SK-N-SH treated with all-trans-retinoic acid at 6 μM for 48 hours (cell line): ENCODE measurements at regions not wholly inside any gene's neighbourhood (a gene's known extent, or its start where the extent isn't known, plus 50 kb on each side); places are given as distances from the start of the nearest gene placed in this dataset.

Source experiments
- ATAC-seq: fragments of 200-7000 bp; cut with Tn5 transposase; 3 replicates; pipeline ENCODE4 v1.9.1; 2020; ENCODE audit warnings: mild to moderate bottlenecking, moderate library complexity
- ARNTL ChIP-seq: fragments of 450-650 bp; formaldehyde crosslinking; IDR thresholded peaks from 2 replicates; pipeline ENCODE4 v1.5.0; 2020; ENCODE audit warnings: low read depth, mild to moderate bottlenecking, moderate library complexity, borderline replicate concordance
- BACH2 ChIP-seq: fragments of 250-450 bp; sonication (Bioruptor Pico); IDR thresholded peaks from 2 replicates; pipeline ENCODE4 v1.9.0; 2021; ENCODE audit warnings: mild to moderate bottlenecking, borderline replicate concordance
- GLIS3 ChIP-seq: fragments of 250-450 bp; sonication (Bioruptor Pico); IDR thresholded peaks from 2 replicates; pipeline ENCODE4 v1.5.0; 2020; ENCODE audit warnings: mild to moderate bottlenecking, moderate library complexity
- ISL1 ChIP-seq: fragments of 250-450 bp; sonication (Bioruptor Pico); IDR thresholded peaks from 2 replicates; pipeline ENCODE4 v2.1.2; 2022; ENCODE audit warnings: mild to moderate bottlenecking, moderate library complexity
- OSR1 ChIP-seq: fragments of 250-450 bp; sonication (Bioruptor Pico); IDR thresholded peaks from 2 replicates; pipeline ENCODE4 v1.8.0; 2022; ENCODE audit warnings: moderate library complexity, mild to moderate bottlenecking, inconsistent platforms
- RARB ChIP-seq: fragments of 250-450 bp; sonication (Bioruptor Pico); IDR thresholded peaks from 2 replicates; pipeline ENCODE4 v1.8.0; 2021; ENCODE audit warnings: mild to moderate bottlenecking, moderate library complexity
- TCF4 ChIP-seq: fragments of 250-450 bp; sonication (Bioruptor Pico); IDR thresholded peaks from 2 replicates; pipeline ENCODE4 v1.8.0; 2021; ENCODE audit warnings: mild to moderate bottlenecking, moderate library complexity, borderline replicate concordance
- TOX ChIP-seq: fragments of 250-450 bp; sonication (Bioruptor Pico); IDR thresholded peaks from 2 replicates; pipeline ENCODE4 v1.8.0; 2021; ENCODE audit warnings: mild to moderate bottlenecking, moderate library complexity, borderline replicate concordance
- ZC3H10 ChIP-seq: fragments of 250-450 bp; sonication (Bioruptor Pico); IDR thresholded peaks from 2 replicates; pipeline ENCODE4 v1.5.1; 2021; ENCODE audit warnings: mild to moderate bottlenecking, moderate library complexity
- ZFP3 ChIP-seq: fragments of 250-450 bp; sonication (Bioruptor Pico); IDR thresholded peaks from 2 replicates; pipeline ENCODE4 v1.5.0; 2020; ENCODE audit warnings: mild to moderate bottlenecking, moderate library complexity
- ZFP30 ChIP-seq: fragments of 450-650 bp; formaldehyde crosslinking; IDR thresholded peaks from 2 replicates; pipeline ENCODE4 v1.5.0; 2022; ENCODE audit warnings: mild to moderate bottlenecking, moderate library complexity
- ZNF565 ChIP-seq: fragments of 450-650 bp; formaldehyde crosslinking; conservative IDR thresholded peaks from 2 replicates; pipeline ENCODE4 v1.5.0; 2020; ENCODE audit warnings: low read depth, mild to moderate bottlenecking, moderate library complexity
- ZNF70 ChIP-seq: fragments of 450-650 bp; formaldehyde crosslinking; IDR thresholded peaks from 2 replicates; pipeline ENCODE4 v1.5.0; 2020; ENCODE audit warnings: mild to moderate bottlenecking, moderate library complexity
- TF ChIP-seq, protein P1 (sequence below): fragments of 250-450 bp; sonication (Bioruptor Pico); IDR thresholded peaks from 2 replicates; pipeline ENCODE4 v1.8.0; 2021; ENCODE audit warnings: low read depth, mild to moderate bottlenecking, moderate library complexity, borderline replicate concordance
- TF ChIP-seq, protein P2 (sequence below): fragments of 250-450 bp; sonication (Bioruptor Pico); IDR thresholded peaks from 2 replicates; pipeline ENCODE4 v1.5.0; 2020; ENCODE audit warnings: mild to moderate bottlenecking, moderate library complexity
- TF ChIP-seq, protein P3 (sequence below): fragments of 250-450 bp; sonication (Bioruptor Pico); IDR thresholded peaks from 2 replicates; pipeline ENCODE4 v1.5.1; 2020; ENCODE audit warnings: low read depth, mild to moderate bottlenecking, moderate library complexity
- TF ChIP-seq, protein P4 (sequence below): fragments of 250-450 bp; sonication (Bioruptor Pico); IDR thresholded peaks from 2 replicates; pipeline ENCODE4 v1.8.0; 2020; ENCODE audit warnings: mild to moderate bottlenecking, moderate library complexity, borderline replicate concordance

DNA sequence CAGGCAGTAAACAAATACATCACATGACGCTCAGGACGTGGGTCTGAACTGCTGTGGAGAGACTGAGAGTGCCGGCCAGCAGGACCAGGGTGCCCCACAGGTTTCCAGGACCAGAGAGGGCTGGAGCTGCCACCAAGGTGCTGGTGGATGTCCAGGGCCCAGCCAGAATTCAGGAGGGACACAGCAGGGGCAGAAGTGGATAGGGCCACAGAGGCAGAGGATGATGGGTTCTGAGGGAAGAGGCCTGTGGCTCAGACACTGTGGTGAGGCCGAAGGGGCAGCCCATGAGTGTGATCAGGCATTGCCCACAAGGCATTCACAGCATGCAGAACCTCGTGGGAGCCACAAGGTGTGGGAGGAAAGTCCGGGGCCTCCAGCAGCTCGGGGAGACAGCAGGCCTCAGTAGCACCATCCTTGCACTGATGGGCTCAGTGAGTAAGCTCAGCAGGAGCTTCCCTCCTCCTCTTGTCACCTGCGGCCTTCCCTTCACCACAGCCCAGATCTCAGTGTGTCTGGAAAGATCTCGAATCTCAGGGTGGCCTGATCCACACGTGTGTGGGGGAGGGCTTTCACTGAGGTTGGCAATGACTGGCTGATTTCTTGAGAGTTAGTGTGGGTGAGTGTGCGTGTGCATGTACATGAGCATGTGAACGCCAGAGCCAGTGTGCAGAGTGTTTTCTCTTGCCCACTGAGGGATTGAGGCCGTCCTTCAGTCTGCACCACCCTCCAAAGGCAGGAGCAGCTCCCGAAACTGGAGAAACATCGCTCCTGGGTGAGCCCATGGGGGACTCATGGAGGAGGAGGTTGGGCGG, 181.8 kb upstream of the RAB6C start (continued):
- no peak for TF ChIP-seq GLIS3 (CRISPR knock-in tag)
- TF ChIP-seq, protein P1, sequence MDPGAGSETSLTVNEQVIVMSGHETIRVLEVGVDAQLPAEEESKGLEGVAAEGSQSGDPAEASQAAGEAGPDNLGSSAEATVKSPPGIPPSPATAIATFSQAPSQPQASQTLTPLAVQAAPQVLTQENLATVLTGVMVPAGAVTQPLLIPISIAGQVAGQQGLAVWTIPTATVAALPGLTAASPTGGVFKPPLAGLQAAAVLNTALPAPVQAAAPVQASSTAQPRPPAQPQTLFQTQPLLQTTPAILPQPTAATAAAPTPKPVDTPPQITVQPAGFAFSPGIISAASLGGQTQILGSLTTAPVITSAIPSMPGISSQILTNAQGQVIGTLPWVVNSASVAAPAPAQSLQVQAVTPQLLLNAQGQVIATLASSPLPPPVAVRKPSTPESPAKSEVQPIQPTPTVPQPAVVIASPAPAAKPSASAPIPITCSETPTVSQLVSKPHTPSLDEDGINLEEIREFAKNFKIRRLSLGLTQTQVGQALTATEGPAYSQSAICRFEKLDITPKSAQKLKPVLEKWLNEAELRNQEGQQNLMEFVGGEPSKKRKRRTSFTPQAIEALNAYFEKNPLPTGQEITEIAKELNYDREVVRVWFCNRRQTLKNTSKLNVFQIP = no peak

DNA sequence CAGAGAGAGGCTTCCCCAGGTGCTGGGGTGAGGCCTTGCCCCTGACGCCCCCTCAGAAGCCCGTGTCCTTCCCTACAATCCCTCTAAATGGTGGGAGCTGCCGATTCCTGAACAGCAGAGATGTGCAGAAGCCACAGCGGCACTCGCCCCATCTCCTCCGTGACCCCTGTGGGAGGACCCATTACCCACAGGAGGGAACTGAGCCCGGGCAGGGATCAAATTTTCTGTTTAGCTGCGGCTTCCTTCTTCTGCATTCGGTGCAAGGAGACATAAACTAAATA, 181.2 kb upstream of the RAB6C start:
- ATAC-seq = no peak
- TF ChIP-seq ZNF565 (CRISPR knock-in tag) = no peak

DNA sequence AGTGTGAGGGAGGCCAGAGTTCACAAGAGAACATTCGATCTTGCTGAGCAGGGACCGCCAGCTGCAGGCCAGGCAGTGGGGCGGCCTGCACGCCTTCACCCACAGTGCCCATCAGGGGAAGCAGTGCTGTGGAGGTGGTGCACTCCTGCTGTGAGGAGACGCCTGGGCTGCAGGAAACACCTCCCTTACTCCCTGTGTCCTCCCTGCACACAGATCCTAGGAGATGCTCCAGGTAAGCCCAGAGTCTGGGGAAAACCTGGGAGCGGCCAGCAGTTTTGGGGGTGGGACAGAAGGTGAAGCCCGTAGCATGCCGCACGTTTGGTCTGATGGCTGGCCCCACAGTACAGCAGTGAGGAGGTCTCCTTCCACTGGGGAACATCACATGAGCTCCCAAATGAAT, 180.8 kb upstream of the RAB6C start:
- no peak for ATAC-seq
- TF ChIP-seq ZNF70 (CRISPR knock-in tag) = no peak
- no peak for TF ChIP-seq ARNTL
- no peak for TF ChIP-seq RARB (CRISPR knock-in tag)
- no peak for TF ChIP-seq TCF4 (CRISPR knock-in tag)
- TF ChIP-seq BACH2 (CRISPR knock-in tag) = no peak
- TF ChIP-seq GLIS3 (CRISPR knock-in tag) = no peak
- TF ChIP-seq, protein P2, sequence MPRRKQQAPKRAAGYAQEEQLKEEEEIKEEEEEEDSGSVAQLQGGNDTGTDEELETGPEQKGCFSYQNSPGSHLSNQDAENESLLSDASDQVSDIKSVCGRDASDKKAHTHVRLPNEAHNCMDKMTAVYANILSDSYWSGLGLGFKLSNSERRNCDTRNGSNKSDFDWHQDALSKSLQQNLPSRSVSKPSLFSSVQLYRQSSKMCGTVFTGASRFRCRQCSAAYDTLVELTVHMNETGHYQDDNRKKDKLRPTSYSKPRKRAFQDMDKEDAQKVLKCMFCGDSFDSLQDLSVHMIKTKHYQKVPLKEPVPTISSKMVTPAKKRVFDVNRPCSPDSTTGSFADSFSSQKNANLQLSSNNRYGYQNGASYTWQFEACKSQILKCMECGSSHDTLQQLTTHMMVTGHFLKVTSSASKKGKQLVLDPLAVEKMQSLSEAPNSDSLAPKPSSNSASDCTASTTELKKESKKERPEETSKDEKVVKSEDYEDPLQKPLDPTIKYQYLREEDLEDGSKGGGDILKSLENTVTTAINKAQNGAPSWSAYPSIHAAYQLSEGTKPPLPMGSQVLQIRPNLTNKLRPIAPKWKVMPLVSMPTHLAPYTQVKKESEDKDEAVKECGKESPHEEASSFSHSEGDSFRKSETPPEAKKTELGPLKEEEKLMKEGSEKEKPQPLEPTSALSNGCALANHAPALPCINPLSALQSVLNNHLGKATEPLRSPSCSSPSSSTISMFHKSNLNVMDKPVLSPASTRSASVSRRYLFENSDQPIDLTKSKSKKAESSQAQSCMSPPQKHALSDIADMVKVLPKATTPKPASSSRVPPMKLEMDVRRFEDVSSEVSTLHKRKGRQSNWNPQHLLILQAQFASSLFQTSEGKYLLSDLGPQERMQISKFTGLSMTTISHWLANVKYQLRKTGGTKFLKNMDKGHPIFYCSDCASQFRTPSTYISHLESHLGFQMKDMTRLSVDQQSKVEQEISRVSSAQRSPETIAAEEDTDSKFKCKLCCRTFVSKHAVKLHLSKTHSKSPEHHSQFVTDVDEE (CRISPR knock-in tag) = no peak
- TF ChIP-seq ZC3H10 (CRISPR knock-in tag) = no peak
- no peak for TF ChIP-seq ZFP3 (CRISPR knock-in tag)
- no peak for TF ChIP-seq ZFP30 (CRISPR knock-in tag)
- TF ChIP-seq, all 23 proteins: peak for 0

DNA sequence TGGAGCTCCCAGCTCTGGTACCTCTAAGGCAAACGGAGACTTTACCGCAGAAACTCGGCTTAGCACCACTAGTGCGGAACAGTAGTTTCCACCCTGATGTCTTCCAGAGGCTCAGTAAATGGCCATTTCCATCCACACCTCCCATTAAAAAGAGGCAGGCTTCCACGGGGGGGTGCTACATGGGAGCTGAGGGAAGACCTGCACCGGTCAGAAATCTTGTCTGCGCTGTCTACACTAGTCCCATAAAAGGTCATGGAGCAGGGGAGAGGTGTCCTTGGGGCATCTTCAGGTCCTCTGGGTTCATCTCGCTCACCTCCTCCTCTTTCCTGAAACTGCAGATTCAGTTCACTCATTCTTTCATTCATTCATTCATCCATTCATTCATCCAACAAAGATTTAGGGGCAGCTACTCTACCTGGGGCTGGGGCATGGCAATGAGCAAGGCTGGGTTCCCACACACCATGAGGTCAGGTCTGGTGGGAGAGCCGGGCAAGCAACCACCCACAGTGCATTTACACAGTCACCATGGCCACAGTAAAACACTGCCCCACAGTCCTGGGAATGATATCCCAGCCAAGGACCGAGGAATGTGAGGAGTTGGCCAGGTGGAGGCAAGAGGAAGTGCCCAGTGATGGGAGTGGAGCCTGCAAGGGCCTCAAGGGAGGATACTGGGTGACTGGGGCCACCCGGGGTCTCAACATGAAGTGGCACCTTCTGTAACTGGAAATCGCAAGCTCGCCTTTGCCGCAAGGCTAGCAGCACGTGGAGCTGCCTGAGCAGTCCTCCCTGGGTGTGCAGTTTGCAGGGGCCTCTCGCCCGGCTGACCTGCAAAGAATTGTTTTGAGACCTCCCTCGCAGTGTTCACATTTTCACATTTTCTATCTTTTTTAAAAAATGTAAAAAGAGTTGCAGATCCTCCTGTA, 180.2 kb upstream of the RAB6C start:
- ATAC-seq = no peak
- TF ChIP-seq TOX (CRISPR knock-in tag) (no peak), BACH2 (CRISPR knock-in tag) (no peak), ZFP3 (CRISPR knock-in tag) (no peak), ISL1 (CRISPR knock-in tag) (no peak), ZFP30 (CRISPR knock-in tag) (no peak)
- TF ChIP-seq, protein P3, sequence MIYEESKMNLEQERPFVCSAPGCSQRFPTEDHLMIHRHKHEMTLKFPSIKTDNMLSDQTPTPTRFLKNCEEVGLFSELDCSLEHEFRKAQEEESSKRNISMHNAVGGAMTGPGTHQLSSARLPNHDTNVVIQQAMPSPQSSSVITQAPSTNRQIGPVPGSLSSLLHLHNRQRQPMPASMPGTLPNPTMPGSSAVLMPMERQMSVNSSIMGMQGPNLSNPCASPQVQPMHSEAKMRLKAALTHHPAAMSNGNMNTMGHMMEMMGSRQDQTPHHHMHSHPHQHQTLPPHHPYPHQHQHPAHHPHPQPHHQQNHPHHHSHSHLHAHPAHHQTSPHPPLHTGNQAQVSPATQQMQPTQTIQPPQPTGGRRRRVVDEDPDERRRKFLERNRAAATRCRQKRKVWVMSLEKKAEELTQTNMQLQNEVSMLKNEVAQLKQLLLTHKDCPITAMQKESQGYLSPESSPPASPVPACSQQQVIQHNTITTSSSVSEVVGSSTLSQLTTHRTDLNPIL = no peak

DNA sequence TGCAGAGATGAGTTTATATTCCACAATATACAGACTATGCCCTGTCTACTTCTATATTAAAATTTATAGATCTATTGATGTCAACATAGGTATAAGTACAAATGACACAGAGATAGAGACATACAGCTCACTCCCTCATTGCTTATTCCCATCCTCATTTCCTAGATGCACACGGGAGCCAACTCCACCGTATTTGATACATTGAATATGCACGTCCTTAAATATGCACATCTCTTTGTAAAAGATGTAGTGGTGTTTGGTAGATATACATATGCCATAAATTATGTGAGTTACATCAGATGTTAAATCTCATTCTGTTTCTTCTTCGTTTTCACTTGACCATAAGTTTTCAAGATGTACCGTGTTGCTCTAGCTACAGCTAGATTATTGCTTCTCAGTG, 179.2 kb upstream of the RAB6C start:
- no peak for ATAC-seq
- no peak for TF ChIP-seq ZFP3 (CRISPR knock-in tag)
- no peak for TF ChIP-seq ARNTL
- TF ChIP-seq, protein P2 (CRISPR knock-in tag) = no peak
- TF ChIP-seq, protein P4, sequence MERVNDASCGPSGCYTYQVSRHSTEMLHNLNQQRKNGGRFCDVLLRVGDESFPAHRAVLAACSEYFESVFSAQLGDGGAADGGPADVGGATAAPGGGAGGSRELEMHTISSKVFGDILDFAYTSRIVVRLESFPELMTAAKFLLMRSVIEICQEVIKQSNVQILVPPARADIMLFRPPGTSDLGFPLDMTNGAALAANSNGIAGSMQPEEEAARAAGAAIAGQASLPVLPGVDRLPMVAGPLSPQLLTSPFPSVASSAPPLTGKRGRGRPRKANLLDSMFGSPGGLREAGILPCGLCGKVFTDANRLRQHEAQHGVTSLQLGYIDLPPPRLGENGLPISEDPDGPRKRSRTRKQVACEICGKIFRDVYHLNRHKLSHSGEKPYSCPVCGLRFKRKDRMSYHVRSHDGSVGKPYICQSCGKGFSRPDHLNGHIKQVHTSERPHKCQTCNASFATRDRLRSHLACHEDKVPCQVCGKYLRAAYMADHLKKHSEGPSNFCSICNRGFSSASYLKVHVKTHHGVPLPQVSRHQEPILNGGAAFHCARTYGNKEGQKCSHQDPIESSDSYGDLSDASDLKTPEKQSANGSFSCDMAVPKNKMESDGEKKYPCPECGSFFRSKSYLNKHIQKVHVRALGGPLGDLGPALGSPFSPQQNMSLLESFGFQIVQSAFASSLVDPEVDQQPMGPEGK (CRISPR knock-in tag) = no peak
- no peak for TF ChIP-seq ZC3H10 (CRISPR knock-in tag)
- no peak for TF ChIP-seq ZNF565 (CRISPR knock-in tag)
- TF ChIP-seq OSR1 (CRISPR knock-in tag) = no peak
- TF ChIP-seq TCF4 (CRISPR knock-in tag) = no peak
- no peak for TF ChIP-seq ZFP30 (CRISPR knock-in tag)
